ENCODE measurements at regions not wholly inside any gene's neighbourhood (a gene's known extent, or its start where the extent isn't known, plus 50 kb on each side); places are given as distances from the start of the nearest gene placed in this dataset.

DNA sequence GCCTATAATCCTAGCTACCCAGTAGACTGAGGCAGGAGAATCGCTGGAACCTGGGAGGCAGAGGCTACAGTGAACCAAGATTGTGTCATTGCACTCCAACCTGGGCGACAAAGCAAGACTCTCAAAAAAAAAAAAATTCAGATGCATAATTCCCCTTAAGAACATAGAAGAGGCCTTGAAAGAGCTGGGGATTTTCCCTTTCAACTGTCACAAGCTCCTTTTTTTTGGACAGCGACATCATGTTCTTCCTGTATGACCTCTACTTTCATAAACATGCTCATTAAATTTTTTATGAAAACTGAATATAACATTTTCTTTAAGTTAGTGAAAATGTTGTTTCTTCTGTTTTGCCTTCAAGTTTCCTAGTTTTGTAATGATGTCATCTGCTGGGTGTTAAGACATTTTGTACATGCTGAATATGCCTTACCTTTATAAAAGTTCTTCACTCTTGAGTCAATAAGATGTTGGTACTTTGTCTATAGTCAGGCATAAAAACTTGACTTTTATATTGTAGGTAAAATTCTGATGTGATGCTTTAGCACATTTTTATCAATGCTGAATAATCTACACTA lies 76.0 kb downstream of the PTHLH start:
- no peaks in the 10 kb centered on the region for H3K36me3 ChIP-seq (ENCODE audit: insufficient read depth, low read length)
- no peak overlapping the region for H3K27ac ChIP-seq (ENCODE audit: low read depth in 1 of 2, low read length in 2 of 2)
- H3K27me3 Mint-ChIP-seq = peaks cover 9% of the 10 kb centered on the region
- TF ChIP-seq, protein P1, sequence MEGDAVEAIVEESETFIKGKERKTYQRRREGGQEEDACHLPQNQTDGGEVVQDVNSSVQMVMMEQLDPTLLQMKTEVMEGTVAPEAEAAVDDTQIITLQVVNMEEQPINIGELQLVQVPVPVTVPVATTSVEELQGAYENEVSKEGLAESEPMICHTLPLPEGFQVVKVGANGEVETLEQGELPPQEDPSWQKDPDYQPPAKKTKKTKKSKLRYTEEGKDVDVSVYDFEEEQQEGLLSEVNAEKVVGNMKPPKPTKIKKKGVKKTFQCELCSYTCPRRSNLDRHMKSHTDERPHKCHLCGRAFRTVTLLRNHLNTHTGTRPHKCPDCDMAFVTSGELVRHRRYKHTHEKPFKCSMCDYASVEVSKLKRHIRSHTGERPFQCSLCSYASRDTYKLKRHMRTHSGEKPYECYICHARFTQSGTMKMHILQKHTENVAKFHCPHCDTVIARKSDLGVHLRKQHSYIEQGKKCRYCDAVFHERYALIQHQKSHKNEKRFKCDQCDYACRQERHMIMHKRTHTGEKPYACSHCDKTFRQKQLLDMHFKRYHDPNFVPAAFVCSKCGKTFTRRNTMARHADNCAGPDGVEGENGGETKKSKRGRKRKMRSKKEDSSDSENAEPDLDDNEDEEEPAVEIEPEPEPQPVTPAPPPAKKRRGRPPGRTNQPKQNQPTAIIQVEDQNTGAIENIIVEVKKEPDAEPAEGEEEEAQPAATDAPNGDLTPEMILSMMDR (IDR thresholded peaks at IDR 0.05) = no peak
- ATAC-seq (ENCODE audit: poor library complexity) (no peak), DNase-seq (no peak)
- no peaks in the 10 kb centered on the region for H3K9me3 ChIP-seq (ENCODE audit: control insufficient read depth in 1 of 2, insufficient read depth in 1 of 2, low read length in 2 of 2)
- H3K4me3 Mint-ChIP-seq = no peak overlapping the region
- ChIA-PET CTCF (no interaction called here), POLR2A (no interaction called here)
- H3K27ac Mint-ChIP-seq = no peak overlapping the region
- H3K4me1 ChIP-seq (ENCODE audit: insufficient read depth, low read length) = no peaks in the 10 kb centered on the region
- no peaks in the 10 kb centered on the region for H3K4me1 Mint-ChIP-seq (ENCODE audit: low read depth)
- H3K36me3 Mint-ChIP-seq (ENCODE audit: low read depth) = no peaks in the 10 kb centered on the region
- no peak overlapping the region for H3K4me3 ChIP-seq (ENCODE audit: low read length)
- H3K9me3 Mint-ChIP-seq = no peaks in the 10 kb centered on the region
- peaks cover 0 to 2% of the 10 kb centered on the region in 2 experiments for H3K27me3 ChIP-seq (ENCODE audit: control insufficient read depth in 1 of 2, insufficient read depth in 2 of 2, low read length in 2 of 2)
- intact Hi-C loops (cut with DNase I, micrococcal nuclease) = no loop called here

DNA sequence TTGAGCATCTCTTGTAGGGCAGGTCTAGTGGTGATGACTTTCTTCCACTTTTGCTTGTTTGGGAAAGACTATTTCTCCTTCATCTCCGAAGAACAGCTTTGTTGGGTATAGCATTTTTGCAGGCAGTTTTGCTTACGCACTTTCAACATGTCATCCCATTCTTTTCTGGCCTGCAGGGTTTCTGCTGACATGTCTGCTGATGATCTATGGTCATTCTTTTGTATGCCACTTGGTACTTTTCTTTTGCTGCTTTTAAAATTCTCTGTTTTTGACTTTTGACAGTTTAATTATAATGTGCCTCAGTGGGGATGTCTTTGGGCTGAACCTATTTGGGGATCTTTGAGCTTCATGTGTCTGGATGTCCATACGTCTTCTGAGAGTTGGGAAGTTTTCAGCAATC lies 78.2 kb downstream of the PTHLH start:
- H3K4me3 ChIP-seq (ENCODE audit: low read length) = no peak overlapping the region
- ChIA-PET POLR2A (no interaction called here), CTCF (no interaction called here)
- H3K9me3 Mint-ChIP-seq = no peaks in the 10 kb centered on the region
- no peaks in the 10 kb centered on the region for H3K36me3 Mint-ChIP-seq (ENCODE audit: low read depth)
- DNase-seq (no peak), ATAC-seq (ENCODE audit: poor library complexity) (no peak)
- H3K36me3 ChIP-seq (ENCODE audit: insufficient read depth, low read length) = no peaks in the 10 kb centered on the region
- no peak overlapping the region for H3K4me3 Mint-ChIP-seq
- no peaks in the 10 kb centered on the region for H3K4me1 ChIP-seq (ENCODE audit: insufficient read depth, low read length)
- H3K27ac Mint-ChIP-seq = no peak overlapping the region
- intact Hi-C loops (cut with DNase I, micrococcal nuclease) = no loop called here
- TF ChIP-seq, protein P1 (IDR thresholded peaks at IDR 0.05) = no peak
- H3K4me1 Mint-ChIP-seq (ENCODE audit: low read depth) = no peaks in the 10 kb centered on the region
- peaks cover 4% of the 10 kb centered on the region for H3K27me3 Mint-ChIP-seq
- no peaks in the 10 kb centered on the region for H3K9me3 ChIP-seq (ENCODE audit: control insufficient read depth in 1 of 2, insufficient read depth in 1 of 2, low read length in 2 of 2)
- H3K27ac ChIP-seq (ENCODE audit: low read depth in 1 of 2, low read length in 2 of 2) = no peak overlapping the region
- peaks cover 0 to 2% of the 10 kb centered on the region in 2 experiments for H3K27me3 ChIP-seq (ENCODE audit: control insufficient read depth in 1 of 2, insufficient read depth in 2 of 2, low read length in 2 of 2)

DNA sequence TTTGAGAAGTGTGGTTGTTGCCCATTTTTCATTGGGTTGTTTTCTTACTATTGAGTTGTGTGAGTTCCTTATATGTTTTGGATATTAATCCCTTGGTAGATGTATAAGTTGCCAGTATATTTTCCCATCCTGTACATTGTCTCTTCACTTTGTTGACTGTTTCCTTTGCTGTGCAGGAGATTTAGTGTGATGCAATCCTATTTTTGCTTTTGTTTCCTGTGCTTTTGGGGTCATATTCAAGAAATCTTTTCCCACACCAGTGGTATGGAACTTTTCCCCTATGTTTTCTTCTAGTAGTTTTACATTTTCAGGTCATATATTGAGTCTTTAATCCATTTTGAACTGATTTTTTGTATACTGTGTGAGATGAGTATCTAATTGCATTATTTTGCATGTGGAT lies 92.8 kb downstream of the PTHLH start:
- Mint-ChIP-seq H3K9me3 (peaks cover 4% of the 10 kb centered on the region), H3K4me1 (ENCODE audit: low read depth) (no peaks in the 10 kb centered on the region), H3K27ac (no peak overlapping the region), H3K27me3 (peaks cover 3% of the 10 kb centered on the region), H3K4me3 (no peak overlapping the region), H3K36me3 (ENCODE audit: low read depth) (no peaks in the 10 kb centered on the region)
- CTCF ChIA-PET = no interaction called here
- H3K27me3 ChIP-seq (ENCODE audit: control insufficient read depth in 1 of 2, insufficient read depth in 2 of 2, low read length in 2 of 2) = no peaks in the 10 kb centered on the region
- intact Hi-C loops (cut with DNase I, micrococcal nuclease) = no loop called here
- H3K36me3 ChIP-seq (ENCODE audit: insufficient read depth, low read length) = no peaks in the 10 kb centered on the region
- TF ChIP-seq, protein P1 (IDR thresholded peaks at IDR 0.05) = no peak
- no peaks in the 10 kb centered on the region for H3K4me1 ChIP-seq (ENCODE audit: insufficient read depth, low read length)
- H3K9me3 ChIP-seq (ENCODE audit: control insufficient read depth in 1 of 2, insufficient read depth in 1 of 2, low read length in 2 of 2) = no peaks in the 10 kb centered on the region
- no peak overlapping the region for H3K27ac ChIP-seq (ENCODE audit: low read depth in 1 of 2, low read length in 2 of 2)
- DNase-seq (no peak), ATAC-seq (ENCODE audit: poor library complexity) (no peak)
- H3K4me3 ChIP-seq (ENCODE audit: low read length) = no peak overlapping the region
- POLR2A ChIA-PET = no interaction called here
